ENCODE measurements at regions not wholly inside any gene's neighbourhood (a gene's known extent, or its start where the extent isn't known, plus 50 kb on each side); places are given as distances from the start of the nearest gene placed in this dataset.

DNA sequence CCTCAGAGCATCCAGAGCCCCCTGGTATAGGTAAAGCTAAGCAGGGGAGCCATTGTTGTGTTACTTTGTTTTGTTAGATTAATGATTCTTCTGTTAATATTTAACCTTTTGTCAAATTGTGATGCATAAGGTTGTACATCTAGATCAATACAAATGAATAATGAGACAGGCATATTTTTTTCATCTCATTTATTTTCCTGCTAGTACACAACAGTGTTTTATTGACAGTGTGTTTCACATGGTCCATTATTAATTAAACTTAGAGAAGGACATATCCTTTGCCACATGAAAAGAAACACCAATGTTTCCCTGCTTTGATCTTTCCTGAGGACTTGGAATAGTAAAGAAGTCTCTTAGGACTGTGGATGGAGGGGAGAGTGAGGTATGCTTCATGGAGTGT is 543.6 kb upstream of the CFAP20DC start:
- DNase-seq: no peak

DNA sequence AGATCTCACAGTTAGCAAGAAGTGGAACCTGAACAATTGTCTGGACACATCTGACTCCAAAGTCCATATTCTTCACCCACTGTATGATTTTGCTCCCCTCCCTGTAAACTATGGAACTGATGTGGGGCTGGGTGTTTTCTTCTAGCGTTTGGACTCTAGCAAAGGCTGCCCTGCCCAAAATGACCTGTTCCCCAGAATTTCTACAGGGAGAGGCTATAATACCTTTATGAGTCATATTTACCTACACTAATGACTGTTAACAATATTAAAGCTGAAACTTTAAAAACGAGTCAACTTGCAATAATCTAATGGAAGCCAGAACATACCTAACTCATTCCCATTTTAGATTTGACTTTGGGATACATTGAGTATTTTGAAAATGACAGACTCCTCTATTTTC is 531.2 kb upstream of the CFAP20DC start:
- DNase-seq: no peak

DNA sequence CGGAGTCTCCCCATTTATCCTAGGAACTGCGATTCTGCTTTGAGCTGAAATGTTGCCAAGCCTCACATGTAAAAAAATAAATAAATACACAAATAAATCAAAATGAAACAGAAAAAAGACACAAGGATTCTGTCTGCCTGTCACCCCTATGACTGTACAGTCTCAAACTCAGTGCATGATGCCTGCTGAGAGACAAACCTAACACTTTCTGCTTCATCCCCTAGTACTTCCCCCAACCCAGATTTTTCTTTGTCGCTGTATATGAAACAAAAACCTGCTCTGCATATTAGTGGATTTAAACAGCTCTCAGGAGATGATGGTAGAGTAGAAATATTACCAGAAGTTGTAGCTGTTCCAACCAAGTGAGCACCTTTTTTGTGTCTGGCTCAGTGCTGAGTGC is 530.7 kb upstream of the CFAP20DC start:
- DNase-seq: no peak

DNA sequence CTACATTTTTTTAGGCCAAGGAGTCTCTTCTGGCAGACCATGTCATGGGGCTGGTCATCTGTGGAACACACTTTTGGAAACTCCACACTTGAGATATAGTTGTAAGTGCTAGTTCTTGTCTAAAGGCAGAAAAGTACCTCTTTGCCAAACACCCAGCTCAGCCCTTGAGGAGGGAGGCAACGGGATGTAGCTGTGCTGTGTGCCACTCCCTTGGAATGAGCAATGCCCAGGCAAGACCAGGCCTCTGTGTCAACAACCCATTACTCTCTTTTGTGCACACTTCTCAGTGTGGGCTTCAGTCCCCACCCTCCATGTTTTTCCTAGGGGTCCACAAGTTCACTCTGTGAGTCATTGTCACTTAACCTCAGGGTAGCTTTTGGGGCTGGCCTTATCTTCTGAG is 528.3 kb upstream of the CFAP20DC start:
- DNase-seq: no peak

DNA sequence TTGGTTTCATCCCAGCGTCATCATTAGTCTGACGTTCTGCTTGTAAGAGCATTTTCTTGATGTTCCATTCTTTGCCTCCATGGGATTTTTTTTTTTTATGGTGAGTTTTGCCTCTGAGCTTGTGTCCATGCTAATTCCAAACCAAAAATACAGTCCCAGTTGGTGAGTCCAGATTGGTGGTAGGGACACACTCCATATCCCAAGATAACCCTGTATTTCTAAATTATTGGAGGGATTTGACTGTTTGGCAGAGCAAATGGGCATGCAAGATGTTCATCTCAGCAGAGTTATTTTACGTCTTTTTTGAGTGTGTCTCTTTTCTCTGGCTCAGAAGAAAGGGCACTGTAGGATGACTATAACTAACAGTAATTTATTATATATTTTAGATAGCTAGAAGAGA is 526.8 kb upstream of the CFAP20DC start:
- DNase-seq: no peak

DNA sequence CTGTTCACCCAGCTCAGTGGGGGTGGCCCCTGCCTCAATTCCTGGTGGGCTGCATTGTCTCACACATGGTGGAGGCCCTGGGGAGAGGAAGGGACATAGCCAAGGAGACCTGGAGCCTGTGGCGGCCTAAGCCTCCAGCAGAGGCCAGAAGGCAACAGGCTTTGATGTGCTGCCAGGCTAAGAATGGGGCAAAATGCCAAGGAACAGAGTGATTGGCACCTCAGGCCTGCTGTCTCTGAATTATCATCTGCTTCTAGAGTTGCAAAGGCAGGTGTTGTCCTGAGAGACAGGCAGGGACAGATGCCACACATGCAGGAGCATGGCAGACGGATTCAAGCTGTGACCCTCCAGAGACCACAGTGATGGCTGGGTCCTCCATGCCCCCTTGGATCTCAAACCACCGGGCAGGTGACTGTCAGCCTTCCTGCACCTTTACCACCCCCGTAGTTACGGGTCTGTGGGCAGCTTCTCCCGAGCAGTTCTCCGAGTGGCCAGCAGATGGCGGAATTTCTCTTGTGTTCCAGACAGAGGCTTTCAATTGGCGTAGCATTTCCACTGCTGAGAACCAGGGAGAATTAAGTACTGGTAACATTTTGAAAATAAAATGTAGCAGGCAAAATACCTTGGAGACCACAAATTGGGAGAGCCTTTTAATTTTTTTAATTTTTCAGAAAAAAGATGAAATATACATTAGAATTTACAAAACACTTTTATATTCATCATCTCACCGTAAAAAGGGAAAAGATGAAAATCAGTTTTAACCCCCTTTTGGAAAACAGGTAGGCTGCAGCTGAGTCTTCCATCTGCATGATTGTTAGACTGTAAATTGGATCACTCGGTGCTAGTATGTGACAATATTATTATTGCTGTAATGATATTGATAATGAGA is 525.5 kb upstream of the CFAP20DC start:
- DNase-seq: peak in 56 of 58 donors; percentile 13 to 93 (median 72)

DNA sequence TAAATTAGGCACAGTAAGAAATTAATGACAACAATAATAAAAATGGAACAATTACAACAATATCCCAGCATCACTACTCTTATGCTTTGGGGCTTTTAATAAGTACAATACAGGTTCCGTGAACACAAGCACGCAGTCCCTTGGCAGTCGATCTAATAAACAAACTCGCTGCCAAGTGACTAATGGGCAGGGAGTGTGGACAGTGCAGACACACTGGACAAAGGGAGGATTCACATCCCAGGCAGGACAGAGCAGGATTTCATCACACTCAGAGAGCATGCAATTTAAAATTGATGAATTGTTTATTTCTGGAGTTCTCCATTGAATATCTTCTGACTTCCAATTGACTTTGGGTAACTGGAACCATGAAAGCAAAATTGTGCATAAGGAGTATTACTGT is 524.1 kb upstream of the CFAP20DC start:
- DNase-seq: peak in 49 of 58 donors; percentile 2 to 89 (median 44)

DNA sequence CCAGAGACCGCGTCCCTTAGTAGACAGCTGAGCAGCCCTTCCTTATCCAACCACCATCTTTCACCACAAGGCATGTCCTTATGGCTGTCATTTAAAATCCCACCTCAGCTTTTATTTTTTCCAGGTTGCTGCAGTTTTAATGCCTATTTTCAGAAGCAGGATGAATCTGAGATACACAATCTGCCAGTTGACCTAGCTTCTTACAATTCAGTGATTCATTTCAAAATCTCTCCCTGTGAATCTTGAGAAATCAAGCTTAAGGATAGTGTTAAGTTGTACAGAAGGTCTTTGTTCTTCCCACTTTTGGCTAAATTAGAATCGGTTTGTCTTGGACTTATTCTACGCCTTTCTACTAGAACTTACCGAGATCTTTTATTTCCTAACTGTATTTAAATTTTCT is 522.3 kb upstream of the CFAP20DC start:
- peak in 1 of 58 donors; percentile 2 for DNase-seq

DNA sequence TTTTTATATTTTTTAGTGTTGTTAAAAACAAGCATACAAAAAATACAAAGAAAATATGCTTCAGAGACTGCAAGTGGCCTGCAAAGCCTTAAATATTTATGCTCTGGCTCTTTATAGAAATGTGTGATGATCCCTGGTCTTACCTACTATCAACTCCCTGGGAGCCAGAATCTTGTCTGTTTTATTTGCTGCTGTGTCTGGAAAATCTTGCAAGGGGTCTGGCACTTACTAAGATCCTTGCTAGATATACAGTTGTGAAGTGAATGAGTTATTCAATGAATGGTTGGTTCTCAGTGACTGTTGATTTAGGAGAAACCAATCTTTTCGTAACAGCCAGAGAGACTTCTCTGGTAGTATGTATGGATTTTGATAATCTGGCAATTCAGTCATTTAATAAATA is 521.0 kb upstream of the CFAP20DC start:
- DNase-seq: no peak

DNA sequence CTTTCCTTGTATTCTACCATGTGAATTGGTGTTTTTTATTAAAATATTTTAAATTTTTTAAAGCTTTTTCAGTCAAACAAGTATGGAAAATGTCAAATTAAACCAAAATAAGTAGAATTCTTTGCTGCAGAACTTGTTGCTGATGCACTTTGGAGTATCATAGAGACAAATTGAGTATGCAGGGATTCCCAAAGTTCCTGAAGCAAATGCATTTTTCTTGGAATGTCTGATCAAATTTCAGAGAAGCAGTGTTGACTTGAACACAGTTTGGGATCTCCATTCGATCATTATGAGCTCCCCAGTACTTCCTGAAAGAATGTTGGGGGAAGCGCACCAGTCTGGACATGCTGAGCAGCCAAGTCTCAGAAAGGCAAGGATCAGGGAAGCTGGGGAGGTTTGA is 517.8 kb upstream of the CFAP20DC start:
- no peak for DNase-seq

DNA sequence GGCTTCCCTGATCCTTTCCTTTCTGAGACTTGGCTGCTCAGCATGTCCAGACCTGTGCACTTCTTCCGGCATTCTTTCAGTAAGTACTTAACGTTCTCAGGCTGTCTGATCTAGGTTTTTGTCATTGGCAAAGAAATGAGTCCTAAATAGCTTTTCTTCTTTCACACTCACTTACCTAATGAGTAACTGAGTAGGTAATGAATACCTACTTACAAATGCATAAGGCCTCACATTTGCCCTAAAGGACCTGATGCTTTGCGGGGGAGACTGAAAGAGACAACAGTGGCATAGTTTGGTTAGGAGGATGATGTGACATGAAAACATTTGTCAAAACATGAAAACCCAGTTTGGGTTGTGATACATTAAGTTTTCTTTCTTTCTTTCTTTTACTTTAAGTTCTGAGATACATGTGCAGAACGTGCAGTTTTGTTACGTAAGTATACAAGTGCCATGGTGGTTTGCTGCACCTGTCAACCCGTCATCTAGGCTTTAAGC is 516.7 kb upstream of the CFAP20DC start:
- DNase-seq: no peak

DNA sequence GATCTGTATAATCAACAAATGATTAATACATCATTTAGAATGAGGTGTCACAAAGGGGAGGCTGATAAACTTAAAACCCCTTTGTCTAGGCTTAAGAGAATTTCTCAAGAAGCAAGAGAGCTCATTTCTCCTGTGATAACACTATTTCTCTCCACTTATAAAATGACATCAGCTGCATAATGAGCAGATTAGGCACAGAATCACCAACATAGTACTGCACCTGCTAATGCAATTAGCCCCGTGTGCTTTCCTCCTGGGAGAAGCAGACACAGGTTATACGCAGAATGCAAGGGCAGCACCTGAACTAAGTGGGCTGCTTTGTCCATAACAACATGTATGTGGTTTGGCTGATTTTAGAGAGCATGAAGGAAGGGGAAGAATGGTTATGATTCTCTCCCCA is 515.3 kb upstream of the CFAP20DC start:
- no peak for DNase-seq

DNA sequence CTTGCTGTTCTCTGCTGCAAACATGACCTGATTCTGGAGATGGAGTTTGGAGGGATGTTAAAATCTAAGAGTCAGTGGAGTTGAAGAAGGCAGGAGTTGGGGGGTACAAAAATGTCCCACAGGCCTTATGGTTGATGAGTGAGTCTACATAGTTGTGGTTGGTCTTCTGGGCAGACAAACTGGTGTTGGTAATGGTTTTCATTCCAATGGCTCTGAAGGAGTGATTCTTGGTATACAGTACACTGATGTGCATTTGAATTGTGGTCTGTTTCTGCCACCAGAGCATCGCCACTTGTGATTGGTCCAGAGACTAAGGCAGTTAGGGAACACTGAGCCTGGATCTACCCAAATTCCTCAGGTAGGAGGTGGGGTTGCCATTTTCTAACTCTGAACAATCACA is 514.1 kb upstream of the CFAP20DC start:
- DNase-seq: no peak

DNA sequence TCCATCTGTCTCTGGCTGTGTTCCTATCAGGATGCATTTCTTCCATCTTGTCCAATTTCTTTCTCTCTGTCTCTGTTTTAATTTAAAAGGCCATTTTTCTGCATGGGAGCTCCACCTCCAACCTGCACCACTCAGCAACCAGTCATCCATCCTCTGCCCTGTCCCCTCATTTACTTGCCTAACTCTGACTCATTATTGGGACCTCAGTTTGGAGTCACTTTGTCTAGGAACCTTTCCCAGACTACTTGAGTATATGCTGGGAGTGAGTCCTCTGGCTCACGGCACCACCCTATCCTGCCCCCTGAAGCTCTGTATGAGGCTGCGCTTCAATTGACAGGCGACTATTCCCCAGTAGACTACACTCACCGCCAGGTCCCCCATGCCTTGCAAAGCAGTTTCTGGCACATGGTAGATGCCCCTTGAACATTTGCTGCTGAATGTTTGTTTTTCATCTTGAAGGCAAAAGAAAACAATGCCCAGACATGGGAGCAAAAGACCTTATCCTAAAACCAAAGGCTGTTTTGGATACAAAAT is 513.3 kb upstream of the CFAP20DC start:
- no peak for DNase-seq

DNA sequence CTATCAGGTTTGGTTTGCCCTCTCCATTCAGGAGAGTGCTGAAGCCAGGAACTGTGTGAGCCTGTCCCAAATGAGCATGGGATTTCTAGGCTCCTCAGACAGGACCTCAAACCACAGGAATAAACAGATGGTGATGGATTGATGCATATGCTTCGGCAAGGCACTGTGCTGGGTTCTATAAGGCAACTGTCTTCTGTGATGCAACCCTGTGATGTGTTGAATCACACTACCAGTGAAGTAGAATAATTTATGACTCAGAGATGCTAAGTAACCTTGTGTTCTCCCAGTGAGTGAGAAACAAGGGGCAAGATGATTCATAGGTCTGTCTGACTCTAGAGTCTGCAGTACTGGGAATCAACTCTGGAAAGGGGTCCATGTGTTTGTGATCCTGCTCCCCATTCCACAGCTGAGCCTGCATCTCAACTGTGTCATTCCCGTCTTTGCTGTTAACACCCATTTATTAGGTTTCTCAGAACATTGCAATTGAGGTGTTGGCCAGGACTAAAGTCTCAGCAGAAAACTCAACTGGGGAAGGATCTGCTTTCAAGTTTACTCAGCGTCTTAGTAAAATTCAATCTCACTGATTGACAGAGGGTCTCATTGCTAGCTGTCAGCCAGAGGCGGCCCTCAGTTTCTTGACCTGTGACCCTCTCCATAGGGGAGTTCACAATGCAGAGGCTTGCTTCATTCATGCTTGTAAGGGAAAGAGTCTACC is 510.1 kb upstream of the CFAP20DC start:
- DNase-seq: peak in 1 of 58 donors; percentile 6

DNA sequence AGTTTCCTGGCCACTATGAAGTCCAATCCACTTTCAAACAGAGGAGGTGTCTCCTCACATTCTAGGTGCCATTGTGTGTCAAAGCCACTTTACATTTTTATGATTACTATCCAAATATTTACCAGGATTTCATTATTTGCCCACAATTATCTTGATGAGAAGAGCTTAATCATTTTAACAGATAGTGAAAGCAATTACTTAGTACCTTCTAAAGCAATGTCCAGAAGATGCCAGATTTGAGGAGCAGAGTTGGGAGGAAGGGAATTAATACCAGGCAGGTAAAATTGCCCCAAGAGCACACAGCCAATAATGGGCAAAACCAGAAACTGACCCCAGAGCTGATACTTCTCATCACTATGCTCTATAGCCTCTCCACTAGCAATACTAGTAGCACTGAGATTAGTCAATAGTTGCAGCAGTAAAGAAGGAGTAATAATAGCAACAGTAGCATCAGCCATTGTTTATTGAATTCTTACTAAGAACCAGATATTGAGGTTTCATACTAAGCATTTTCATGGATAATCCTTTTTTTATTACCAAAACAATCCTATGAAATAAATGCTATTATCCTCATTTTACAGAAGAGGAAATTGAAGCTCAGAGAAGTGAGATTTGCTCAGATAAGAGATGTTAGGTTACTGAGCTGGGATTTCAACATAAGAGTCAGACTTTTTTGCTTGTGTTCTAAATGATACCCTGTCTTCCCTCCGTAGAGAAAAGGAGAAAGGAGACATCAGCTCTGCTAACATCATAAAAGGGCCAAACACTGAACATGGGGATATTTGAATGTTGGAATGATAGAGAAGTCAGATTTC is 509.3 kb upstream of the CFAP20DC start:
- no peak for DNase-seq

DNA sequence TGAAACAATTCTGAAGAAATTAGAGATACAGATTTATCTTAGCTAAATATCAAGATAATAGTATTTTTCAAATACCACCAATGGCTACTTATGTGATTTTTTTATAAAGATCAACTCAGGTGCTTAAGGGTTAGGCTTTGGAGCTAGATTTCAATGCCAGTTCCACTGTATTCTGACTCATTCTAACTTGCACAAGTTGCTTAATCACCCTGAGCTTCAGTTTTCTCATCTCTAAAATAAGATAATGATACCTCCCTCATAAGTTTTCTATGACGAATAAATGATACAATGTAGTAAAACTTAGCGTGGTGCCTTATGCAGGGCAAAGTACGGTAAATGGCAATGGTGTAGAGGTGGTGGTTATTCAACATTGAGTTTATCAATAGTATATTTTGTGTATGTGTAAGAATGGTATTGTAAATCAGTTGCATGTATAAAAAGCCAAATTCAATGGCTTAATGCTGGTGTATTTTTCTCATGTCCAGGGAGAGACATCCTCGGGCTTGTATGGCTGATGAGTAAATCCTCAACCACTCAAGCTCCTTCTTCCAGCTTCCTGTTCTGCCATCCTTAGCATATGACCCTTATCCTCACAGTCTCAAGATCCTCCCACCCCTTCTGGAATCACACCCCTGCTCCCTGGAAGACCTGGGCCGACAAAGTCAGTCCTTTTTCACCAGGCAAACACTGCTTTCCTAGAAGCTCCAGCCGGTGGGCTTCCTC is 505.9 kb upstream of the CFAP20DC start:
- DNase-seq: no peak

DNA sequence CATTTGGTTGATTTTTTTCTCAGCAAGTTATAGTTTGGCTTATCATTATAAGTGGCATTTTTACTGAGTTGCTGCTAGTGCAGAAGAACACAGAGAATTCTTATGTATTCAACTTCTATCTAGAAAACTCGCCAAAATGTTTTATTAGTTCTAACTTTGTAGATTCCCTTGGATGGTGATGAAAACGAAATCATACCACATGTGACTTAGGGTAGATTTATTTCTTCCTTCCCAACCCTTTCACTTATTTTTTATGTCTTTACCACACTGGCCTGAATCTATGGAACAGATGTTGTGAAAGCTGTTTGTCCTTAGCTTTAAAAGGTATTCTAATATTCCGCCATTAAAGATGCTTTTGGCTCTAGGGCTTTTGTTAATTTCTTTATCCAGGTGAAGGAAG is 503.3 kb upstream of the CFAP20DC start:
- DNase-seq: no peak

DNA sequence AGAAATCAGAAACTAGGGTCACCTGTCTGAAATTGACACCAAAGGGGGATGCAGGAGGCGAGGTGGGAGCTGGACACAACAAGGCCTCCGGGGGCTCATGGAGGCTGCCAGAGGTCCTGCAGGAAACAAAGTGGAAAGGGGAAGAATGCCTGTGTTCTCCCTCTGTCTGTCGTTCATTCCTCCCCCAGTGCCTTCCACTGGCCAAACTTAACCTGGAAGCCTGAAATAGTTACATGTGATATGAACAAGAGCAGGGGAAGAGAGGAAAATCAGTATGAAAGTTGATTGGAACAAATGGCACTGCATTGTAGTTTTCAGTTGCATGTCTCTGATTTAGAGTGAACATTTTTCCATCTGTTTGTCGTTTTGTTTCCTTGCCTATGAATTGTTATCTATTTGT is 502.0 kb upstream of the CFAP20DC start:
- no peak for DNase-seq

DNA sequence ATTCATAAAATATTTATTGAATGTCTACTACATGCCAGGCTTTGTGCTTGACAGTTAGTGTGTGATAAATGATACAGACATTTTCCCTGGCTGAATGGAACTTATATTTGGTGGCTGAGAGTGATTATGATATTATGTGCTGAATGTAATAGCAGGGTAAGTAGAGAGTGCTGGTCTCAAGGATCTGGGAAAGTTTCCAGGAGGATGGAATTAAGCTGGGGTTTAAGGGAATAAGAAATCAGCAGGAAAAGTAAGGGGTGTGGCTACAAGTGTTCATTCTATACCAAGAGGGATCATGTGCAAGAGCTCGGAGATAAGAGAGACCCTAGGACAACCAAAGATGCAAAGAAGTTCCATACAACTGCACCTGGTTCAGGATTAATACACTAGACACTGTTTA is 500.1 kb upstream of the CFAP20DC start:
- DNase-seq: no peak

DNA sequence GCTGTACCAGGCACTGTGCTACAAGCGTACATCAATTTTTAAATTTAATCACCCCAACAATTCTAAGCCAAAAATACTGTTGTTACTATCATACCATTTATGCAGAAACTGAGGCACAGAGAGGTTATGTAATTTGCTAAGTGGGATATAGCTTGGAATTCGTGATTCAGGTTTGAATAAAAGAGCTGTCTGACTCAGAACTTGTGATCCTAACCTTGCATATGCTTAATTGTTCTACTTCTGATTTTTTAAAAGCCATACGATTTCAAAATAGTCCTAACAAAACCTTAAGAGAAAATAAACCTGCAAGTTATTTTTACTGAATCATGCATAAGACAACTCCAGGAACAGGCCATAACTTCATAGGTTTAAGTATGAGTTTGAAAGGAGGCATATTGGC is 498.0 kb upstream of the CFAP20DC start:
- DNase-seq: no peak

Data from anterior cingulate cortex (tissue), 58 donors.